ENCODE measurements at regions not wholly inside any gene's neighbourhood (a gene's known extent, or its start where the extent isn't known, plus 50 kb on each side); places are given as distances from the start of the nearest gene placed in this dataset.

GRCh38 chr1:242641461-242641860, 117.0 kb upstream of the PLD5 start:
- Histone ChIP-seq H3K9me3 (no peaks in the 10 kb centered on the region), H3K4me1 (no peaks in the 10 kb centered on the region), H3K27me3 (no peaks in the 10 kb centered on the region), H3K36me3 (no peaks in the 10 kb centered on the region), H3K4me3 (no peak overlapping the region), H3K27ac (no peak overlapping the region)
- no peak for DNase-seq (ENCODE audit: low spot score in 2 of 2)
- intact Hi-C loops (cut with DNase I; ENCODE audit: low total_unique reads): no loop called here
- TF ChIP-seq POLR2AphosphoS5 (IDR thresholded peaks at IDR 0.05): no peak
- no peak for TF ChIP-seq POLR2A (IDR thresholded peaks at IDR 0.05)
- no peak for TF ChIP-seq CTCF (IDR thresholded peaks at IDR 0.05)

- no peaks in the 10 kb centered on the region for H3K9me3 ChIP-seq
- no peak for TF ChIP-seq CTCF (IDR thresholded peaks at IDR 0.05)
- TF ChIP-seq POLR2A (IDR thresholded peaks at IDR 0.05): no peak
- no peak for TF ChIP-seq POLR2AphosphoS5 (IDR thresholded peaks at IDR 0.05)
- intact Hi-C loops (cut with DNase I; ENCODE audit: low total_unique reads): no loop called here
- H3K4me1 ChIP-seq: no peaks in the 10 kb centered on the region
- H3K36me3 ChIP-seq: no peaks in the 10 kb centered on the region
- H3K27ac ChIP-seq: no peak overlapping the region
- no peak overlapping the region for H3K4me3 ChIP-seq
- H3K27me3 ChIP-seq: no peaks in the 10 kb centered on the region
- no peak for DNase-seq (ENCODE audit: low spot score in 2 of 2)
Observed at GRCh38 chr1:242639104-242639503, 114.6 kb upstream of the PLD5 start.

- Histone ChIP-seq H3K4me1 (no peaks in the 10 kb centered on the region), H3K36me3 (no peaks in the 10 kb centered on the region), H3K27ac (no peak overlapping the region), H3K4me3 (no peak overlapping the region), H3K27me3 (no peaks in the 10 kb centered on the region), H3K9me3 (no peaks in the 10 kb centered on the region)
- intact Hi-C loops (cut with DNase I; ENCODE audit: low total_unique reads): no loop called here
- TF ChIP-seq CTCF (IDR thresholded peaks at IDR 0.05) (no peak), POLR2AphosphoS5 (IDR thresholded peaks at IDR 0.05) (no peak)
- no peak for DNase-seq (ENCODE audit: low spot score in 2 of 2)
Observed at GRCh38 chr1:242634732-242635131, 110.2 kb upstream of the PLD5 start.

- Histone ChIP-seq H3K36me3 (no peaks in the 10 kb centered on the region), H3K27ac (no peak overlapping the region), H3K9me3 (no peaks in the 10 kb centered on the region), H3K4me1 (no peaks in the 10 kb centered on the region), H3K4me3 (no peak overlapping the region), H3K27me3 (no peaks in the 10 kb centered on the region)
- TF ChIP-seq POLR2AphosphoS5 (IDR thresholded peaks at IDR 0.05) (no peak), POLR2A (IDR thresholded peaks at IDR 0.05) (no peak), CTCF (IDR thresholded peaks at IDR 0.05) (no peak)
- no peak for DNase-seq (ENCODE audit: low spot score in 2 of 2)
- intact Hi-C loops (cut with DNase I; ENCODE audit: low total_unique reads): no loop called here
Observed at GRCh38 chr1:242629396-242629795, 104.9 kb upstream of the PLD5 start.

- no peaks in the 10 kb centered on the region for H3K4me1 ChIP-seq
- no peaks in the 10 kb centered on the region for H3K9me3 ChIP-seq
- no peak overlapping the region for H3K4me3 ChIP-seq
- TF ChIP-seq CTCF (IDR thresholded peaks at IDR 0.05) (no peak), POLR2A (IDR thresholded peaks at IDR 0.05) (no peak), POLR2AphosphoS5 (IDR thresholded peaks at IDR 0.05) (no peak)
- no peak overlapping the region for H3K27ac ChIP-seq
- intact Hi-C loops (cut with DNase I; ENCODE audit: low total_unique reads): no loop called here
- H3K27me3 ChIP-seq: no peaks in the 10 kb centered on the region
- no peak for DNase-seq (ENCODE audit: low spot score in 2 of 2)
- no peaks in the 10 kb centered on the region for H3K36me3 ChIP-seq
Observed at GRCh38 chr1:242623756-242624155, 99.3 kb upstream of the PLD5 start.

Measured in breast epithelium (tissue), 4 donors.